ENCODE measurements at regions not wholly inside any gene's neighbourhood (a gene's known extent, or its start where the extent isn't known, plus 50 kb on each side); places are given as distances from the start of the nearest gene placed in this dataset.
A peak's percentile ranks its signal among the peaks of the same experiment; 100 is the strongest.
"Not testable (repeated sequence)": the region's sequence is repeated elsewhere in the genome, so short reads cannot be mapped to it uniquely, and the experiment has no call there.

DNA sequence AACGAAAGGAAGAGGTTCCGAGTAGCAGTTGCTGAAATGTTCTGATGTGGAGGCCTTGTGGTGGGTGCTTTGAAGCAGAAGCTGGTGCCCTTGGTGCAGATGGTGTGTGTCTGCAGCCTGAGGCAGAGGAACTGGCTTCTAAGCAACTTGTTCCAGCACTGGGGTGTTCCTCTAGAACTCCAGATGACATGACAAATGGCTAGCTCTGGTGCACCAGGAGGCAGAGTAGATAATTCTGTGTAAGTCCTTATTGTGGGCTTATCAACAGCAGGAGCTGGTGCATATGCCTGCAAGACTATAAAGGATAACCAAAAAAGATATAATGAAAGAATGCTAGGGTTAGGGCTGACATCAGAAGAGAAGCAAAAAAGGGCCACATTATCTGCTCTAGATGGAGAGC is 76.5 kb downstream of the ARL5B start:
- no peak for DNase-seq

DNA sequence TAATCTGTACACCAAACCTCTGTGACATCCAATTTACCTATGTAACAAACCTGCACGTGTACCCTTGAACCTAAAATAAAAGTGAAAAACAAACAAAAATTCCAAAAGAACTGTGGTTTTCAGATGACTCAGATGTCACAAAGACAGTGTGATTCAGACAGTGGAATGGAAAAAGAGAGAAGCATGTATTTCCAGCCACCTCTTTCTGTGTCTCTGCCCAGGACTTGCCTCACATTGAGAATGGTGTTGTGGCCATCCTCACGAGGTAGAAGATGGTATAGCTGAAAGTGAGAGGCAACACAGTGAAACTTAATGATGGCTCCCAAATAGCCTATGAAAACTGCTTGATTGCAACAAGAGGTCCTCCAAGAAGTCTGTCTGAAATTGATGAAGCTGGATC is 78.0 kb downstream of the ARL5B start:
- DNase-seq, result no peak

DNA sequence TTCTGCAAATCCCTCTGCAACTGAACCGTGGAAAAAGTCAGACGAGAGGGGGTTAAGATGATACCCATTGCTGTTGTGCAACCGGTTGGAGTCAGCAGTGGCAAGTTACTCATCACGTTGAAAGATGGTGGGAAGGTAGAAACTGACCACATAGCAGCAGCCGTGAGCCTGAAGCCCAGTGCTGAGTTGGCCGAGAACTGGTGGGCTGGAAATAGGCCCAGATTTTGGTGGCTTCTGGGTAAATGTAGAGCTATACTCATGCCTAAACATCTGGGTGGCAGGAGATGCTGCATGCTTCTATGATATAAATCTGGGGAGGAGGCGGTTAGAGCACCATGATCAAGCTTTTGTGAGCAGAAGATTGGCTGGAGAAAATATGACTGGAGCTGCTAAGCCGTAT is 78.6 kb downstream of the ARL5B start:
- DNase-seq, result no peak

DNA sequence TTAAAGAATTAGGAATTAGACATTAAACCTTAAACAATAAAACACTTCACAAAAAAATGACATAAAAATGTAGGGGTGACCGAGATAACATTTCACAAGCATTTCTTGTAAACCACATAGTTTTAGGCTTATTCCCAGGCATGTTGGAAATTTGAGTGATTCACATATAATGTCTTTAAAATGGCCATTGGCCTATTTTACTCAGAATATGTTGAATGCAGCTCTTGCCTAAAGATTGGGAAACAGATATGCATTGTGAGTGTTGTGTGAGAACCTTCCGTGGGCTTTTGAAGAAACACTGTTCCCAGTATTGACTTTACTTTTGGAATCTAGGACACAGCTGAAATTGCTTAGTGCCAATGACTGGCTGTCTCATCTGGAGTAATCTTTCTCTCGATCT is 79.6 kb downstream of the ARL5B start:
- no peak for DNase-seq

DNA sequence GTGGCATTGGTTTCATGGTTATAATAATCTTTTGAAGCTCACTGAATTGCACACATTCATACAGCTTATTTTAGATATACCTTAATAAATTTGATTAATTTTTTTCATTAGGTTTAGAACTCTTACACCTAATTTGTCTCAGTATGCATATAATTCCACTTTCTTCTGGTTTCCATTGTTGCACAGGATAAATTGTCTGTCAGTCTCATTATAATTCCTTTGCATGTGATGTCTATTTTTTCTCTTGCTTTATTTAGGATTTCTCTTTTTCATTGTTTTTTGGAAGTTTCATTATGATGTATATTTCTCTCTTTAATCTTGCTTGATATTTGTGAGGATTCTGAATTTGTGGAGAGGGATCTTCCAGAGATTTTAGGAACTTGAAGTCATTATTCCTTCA is 84.7 kb downstream of the ARL5B start:
- no peak for DNase-seq

DNA sequence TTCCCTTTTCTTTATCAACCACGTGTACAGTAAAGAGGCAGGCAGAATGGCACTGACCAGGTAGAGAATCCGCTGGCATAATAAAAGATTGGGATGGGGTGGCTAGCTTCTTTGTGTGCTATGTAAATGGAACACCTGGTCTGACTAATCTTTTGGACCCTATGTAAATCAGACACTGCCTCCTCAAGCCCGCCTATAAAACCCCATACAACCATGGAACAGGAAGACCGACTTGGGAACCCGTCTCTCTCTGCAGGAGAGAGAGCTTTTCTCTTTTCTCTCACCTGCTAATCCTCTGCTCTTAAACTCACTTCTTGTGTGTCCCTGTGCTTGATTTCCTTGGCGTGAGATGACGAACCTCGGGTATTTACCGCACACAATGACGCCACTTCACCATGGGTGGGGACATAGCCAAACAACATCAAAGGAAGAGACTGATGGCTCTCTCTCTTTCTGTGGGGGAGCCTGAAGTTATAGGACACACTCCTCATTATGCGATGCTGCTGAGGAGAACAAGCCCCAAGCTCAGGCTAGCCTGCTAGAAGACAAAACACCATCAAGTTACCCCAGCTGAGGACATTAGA is 94.2 kb downstream of the ARL5B start:
- no peak for DNase-seq

DNA sequence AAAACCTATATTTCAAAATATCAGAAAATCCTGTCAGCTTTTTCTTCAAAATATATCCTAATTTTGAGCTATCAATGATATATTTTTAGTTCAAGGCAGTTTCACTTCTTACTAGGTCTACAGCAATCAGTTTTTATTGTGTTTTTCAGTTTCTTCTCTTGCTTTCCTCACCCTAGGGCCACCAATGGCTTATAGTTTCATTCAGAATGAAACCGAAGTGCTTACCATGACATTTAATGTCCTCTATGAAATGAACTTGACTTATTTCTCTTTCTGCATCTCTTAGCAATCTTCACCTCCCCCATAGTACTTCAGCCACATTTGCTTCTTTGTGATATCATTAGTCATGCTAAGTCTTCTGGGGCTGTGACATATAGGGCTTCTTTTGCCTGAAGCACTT is 100.3 kb downstream of the ARL5B start:
- DNase-seq, result no peak

DNA sequence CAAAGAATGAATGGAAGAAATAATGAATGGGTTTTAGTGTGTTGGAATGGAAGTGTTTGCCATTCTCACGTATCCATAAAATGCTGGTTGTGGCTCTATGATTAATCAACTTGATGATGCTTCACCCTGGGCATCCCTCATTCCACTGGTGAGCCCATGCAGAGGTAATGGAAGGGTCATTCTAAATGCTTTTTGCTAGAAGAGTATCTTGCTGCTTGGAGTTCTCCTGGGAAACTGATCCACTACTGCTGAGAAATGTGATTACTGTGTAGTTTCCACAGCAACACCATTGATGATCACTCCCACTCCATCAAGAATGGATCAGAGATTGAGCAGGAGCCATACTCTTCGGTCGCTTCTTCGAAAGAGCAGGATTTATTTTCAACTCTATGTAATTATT is 101.6 kb downstream of the ARL5B start:
- DNase-seq, result no peak

DNA sequence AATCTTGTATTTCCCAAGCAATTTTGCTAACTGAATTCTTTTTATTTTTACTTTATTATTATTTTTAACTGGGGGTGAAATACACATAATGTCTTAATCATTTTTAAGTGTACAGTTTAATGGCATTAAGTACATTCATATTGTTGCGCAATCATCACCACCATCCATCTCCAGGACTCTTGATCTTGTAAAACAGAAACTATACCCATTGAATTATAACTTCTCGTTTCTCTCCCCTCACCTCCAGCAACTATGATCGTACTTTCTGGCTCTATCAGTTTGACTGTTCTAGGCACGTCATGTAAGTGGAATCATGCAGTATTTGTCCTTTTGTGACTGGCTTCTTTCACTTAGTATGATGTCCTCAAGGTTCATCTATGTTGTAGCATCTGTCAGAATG is 108.8 kb downstream of the ARL5B start:
- no peak for DNase-seq

DNA sequence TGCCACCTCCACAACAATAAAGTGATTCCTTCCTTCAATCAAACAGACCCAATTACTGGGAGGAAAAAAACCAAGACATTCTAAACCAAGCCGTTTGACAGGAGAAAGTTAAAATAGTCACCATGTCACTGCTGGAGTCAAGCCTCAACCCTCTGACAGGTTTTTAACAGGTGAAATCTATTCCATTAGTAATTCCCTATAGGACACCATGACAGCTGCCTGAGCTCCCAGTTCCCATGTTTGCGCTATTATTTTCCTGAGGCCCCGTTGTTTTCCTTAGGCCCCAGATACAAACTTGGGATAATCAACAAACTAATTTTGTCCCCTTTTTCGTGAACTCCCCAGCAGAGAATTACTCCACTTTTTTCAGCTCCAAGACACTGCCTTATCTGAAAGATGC is 113.9 kb downstream of the ARL5B start:
- no peak for DNase-seq

DNA sequence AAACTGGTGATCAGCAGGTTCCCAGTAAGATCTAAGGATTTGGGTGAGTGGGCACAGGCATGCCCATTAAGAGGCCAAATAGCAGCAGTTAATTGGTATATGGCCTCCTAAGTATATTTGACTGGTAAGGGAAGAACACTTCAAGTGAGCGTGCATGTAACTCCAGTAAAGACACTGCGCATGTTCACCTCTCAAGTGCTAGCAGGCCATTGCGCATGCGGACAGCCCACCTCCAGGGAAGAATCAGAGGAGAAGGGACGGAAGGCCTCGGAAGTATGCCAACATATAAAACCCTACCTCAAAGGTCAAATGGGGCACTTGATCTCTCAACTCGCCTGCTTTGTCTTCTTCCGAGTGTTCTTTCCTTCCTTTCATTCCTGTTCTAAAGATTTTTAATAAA is 118.0 kb downstream of the ARL5B start:
- no peak for DNase-seq

DNA sequence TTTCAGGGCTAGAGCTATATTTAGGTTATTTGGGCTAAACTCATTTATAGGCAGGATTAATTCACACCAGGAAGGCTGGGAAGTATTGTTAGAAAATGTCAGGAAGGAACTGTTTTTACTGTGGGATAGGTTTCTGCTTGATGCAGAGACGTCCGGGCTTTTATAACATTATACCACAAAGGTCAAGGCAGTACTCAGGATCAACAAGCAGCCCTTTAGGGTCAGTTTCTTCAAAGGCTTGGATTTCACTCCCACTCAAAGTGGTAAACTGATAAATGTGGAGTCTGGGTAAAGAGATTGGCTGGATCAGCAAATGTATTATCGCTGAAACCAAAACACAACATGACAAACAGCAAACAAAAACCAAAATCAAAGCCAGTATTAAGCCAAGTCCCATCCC is 127.2 kb downstream of the ARL5B start:
- DNase-seq, result peak; percentile 53

DNA sequence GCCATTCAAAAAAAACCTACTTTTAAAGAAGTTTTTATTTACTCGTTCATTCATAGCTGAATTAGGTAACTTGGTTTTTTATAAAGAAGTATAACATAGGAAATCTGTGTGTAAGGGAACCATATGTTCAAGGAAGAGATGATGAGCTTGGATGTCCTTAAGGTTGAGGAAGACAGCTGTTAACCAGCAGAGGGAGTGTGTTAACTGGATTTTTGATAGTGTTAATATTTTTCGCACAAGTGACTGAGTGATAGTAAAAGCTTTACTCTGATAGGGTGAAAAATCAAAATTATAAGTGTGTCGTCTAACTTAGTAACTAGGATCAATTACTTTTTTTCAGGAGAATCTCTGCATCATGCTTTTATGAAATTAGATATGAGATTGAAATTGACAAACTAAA is 134.7 kb downstream of the ARL5B start:
- DNase-seq, result peak; percentile 27

DNA sequence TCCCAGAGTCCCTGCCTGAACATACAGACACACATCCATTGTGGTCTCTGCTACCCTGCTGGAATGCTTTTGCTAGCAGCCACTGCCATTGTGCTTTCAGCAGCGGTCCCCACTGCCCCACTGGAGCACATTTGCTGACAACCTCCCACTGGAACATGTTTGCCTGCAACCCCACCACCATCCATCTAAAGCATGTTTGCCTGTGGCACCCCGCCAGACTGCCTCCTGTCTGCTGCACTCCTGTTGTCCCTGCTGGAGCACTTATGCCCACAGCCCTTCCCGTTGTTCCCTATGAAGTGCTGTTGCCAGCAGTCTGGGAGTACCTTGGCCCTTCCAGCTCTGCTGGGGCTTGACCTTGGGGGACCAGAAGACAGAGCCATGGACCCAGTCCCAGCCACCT is 136.3 kb downstream of the ARL5B start:
- DNase-seq, result no peak

DNA sequence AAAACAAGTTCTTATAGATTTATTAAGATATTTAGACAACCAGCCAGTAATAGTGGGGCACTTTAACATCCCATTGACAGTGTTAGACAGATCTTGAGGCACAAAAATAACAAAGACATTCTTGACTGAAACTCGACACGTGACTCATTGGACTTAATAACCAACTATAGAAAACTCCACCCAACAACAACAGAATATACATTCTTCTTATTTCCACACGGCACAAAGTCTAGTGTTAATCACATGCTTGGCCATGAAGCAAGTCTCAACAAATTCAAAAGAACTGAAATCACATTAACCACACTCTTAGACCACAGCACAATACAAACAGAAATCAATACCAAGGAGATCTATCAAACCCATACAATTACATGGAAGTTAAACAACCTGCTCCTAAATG is 138.1 kb downstream of the ARL5B start:
- no peak for DNase-seq

DNA sequence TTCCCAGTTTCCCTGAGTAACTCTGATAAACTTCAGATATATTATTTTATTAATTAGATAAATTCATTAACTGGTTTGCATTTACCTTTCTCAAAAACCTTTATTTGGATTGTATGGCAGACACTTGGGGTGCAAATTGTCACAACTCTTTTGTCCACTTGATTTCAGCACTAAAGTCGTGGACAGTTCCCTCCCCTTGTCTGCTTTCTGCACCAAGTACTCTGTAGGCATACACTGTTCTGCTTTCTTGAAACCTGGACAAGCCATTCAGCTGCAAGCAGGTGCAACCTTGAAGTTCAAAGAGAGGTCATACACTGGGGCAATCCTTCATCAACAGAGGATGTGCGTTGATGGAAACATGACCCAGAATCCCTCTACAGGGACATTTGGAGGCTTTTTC is 162.9 kb downstream of the ARL5B start:
- DNase-seq, result peak; percentile 63

DNA sequence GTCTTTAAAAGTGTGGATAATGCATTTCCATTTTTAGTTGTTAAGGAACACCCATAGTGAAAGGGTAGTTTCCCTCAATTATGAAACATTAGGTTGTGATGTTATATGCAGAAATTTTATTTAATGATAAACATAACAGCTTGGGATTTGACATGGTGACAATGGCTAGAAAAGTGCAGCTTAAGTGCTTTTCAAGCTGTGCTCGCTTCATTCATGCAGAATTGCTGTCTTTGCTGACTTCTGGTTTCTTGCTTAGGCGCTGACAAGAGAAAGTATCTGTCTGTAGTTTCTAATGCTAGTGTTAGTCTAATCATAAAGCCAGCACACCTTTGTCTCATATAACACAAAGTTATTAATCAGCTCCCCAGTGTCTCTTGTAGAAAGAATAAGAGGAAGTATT is 170.0 kb downstream of the ARL5B start:
- DNase-seq, result no peak

DNA sequence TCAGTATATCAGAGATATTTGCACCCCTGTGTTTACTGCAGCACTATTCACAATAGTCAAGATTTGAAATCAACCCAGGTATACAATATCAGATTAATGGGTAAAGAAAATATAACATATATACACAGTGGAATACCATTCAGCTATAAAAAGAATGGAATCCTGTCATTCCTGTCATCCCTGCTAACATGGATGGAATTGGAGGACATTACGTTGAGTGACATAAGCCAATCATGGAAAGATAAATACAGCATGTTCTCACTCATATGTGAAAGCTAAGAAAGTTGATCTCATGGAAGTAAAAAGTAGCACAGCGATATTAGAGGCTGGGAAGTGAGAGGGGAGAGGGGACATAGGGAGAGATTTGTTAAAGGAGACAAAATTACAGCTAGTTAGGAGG is 171.0 kb downstream of the ARL5B start:
- no peak for DNase-seq

DNA sequence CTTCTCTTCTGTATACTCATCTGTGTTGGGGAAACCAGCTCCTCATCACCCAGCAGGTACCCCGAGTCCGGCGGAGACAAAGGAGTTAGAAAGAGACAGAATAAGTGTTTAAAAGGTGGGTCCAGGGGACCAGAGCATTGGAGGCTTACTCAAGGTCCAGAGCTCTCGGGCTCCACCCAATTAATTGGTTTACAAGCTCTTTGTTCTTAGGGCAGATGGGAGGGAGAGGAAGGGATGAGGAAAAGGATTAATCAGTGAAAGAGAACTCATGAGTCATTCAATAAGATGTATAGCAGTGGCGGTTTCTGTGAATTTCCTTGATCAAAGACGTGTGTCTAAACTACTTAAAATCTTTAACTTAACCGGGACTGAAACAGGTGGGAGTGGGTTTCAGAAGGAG is 192.0 kb upstream of the MALRD1 start:
- not testable (repeated sequence) for DNase-seq

DNA sequence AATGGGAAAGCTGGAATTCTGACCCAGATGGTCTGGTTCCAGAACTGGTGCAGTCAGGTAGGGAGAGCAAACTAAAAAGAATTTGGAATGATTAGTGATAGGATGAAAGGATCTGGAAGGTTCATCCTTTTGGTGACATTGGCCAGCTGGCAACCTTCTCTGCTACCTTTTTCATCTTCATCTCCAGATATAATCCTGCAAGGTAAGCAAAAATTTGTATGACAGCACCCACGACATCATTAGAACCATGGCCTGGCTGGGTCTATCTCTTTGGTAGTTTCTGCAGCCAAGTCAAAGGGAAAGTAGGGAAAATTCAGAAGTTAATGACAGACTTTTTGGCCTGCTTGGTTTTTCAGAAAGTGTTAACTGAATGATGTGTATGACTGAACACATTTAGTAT is 188.9 kb upstream of the MALRD1 start:
- DNase-seq, result no peak

DNA sequence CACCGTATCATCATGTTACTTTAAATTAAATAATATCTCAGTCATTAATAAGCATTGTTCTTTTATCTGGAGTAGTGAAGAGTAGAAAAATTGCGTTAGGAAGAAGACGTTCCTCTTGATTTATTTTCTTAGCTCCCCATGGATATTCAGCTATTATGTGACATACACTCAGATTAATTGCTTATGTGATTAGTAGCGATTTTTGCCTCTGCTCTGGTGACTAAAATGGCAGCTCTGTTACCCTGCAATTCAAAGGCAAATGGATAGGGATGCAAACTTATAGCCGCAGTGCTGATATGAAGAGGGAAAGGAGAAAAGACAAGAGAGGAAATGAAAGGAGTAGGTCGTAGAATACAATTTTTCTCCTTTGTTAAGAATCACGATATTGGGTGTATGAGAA is 188.4 kb upstream of the MALRD1 start:
- DNase-seq, result no peak

DNA sequence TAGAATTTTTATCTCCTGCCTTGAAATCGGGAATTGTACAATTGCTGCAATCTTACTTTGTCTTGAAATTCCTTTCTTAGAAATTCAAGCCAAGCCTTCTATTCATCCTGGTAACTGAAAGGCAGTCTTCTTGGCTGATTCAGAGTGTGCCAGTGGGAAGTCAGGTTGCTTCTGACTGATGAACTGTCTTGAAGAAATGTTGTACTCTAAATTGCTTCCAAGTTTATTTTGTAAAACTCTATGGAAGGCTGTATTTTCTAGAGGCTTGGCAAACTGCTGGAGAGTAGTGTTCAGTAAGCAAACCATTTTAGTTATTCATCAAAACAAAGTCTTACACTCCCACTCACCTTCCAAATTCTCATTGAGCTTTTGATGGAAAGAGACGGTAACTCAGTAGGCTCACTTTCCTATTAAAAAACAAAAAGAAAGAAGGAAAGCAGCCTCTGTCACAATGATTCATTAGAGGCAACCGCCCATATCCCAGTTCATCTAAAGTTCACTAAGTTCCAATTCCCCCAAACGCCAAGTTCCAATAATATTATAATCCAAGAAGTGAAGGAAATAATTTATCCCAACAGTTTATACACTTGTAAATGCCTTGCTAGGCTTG is 187.9 kb upstream of the MALRD1 start:
- peak; percentile 44 for DNase-seq

DNA sequence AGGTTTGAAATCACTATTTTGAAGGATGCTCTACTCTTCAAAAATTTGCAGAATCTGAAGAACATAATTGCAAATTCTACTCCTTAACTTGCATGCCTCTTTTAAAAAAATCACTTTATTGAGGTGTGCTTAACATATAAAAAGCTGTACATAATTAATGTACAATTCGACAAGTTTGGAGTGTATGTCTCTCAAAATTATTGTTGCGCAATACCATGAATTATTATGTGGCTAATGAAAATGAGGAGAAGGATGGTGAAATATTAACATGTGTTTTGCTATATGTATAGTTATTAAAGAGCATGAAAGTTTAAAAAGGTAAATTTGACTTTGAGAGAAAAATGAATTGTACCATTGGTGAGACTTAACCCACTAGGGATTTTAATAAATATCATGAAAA is 187.2 kb upstream of the MALRD1 start:
- DNase-seq, result no peak

DNA sequence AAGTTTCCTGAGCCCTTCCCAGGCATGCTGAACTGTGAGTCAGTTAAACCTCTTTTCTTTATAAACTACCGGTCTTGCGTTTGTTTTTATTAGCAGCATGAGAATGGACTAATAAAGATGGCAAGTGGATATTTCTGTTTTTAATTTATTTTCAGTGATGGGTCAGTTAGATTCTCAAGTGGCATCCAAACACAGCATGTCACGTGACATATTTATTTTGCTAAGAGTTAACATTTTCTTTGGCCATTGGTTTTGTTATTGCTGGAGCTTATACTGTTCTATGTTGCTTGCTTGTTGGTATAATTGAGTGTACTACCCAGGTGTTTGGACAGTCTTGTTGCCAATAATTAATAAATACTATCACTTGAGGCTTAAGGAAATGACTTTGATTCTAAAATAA is 181.7 kb upstream of the MALRD1 start:
- DNase-seq, result no peak

DNA sequence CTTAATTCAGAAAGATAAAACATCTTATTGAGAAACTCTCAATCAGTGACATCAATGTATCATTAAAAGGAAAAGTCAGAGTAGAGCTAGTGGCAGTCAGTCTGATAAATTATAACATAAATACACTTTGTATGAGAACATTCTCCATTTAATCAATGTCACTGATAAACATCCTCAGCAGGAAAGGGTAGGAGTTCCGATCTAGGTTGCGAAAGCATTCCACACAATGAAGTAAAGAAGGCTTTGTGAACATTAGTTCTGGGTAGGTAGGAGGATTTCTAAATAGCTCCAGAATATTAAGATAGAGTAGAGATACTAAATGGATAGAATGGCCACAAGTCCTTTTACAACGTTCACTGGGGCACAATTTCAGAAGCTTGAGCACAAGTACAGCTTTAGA is 179.7 kb upstream of the MALRD1 start:
- DNase-seq, result no peak
